ENCODE measurements at regions not wholly inside any gene's neighbourhood (a gene's known extent, or its start where the extent isn't known, plus 50 kb on each side); places are given as distances from the start of the nearest gene placed in this dataset.

DNA sequence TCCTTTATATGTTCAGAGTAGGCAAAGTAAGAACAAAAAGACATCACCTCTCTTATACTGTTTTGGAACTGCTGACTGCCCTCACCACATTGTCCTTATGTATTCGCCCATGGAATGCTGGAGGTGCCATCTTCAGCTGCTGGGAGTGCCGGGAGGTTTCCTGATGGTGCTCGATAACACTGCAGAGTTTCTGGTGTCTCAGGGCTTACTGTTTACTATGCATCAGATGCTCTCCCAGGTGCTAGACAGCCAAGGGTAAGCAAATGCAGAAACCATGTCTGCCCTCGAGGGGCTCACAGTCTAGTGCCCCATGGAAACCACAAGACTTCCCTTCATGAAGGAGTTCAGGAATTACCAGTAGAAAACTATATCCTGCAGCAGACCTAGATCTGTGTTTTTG is 70.1 kb upstream of the SMIM23 start:
- no peak for TF ChIP-seq CTCF (conservative IDR thresholded peaks at IDR 0.05; ENCODE audit: low read depth, low read length)
- no peak for TF ChIP-seq EZH2 (IDR thresholded peaks at IDR 0.05; ENCODE audit: borderline replicate concordance, low read depth, low read length, poor library complexity, severe bottlenecking)

Measured in A673 (cell line).